ENCODE measurements at regions not wholly inside any gene's neighbourhood (a gene's known extent, or its start where the extent isn't known, plus 50 kb on each side); places are given as distances from the start of the nearest gene placed in this dataset.
"Not testable (repeated sequence)": the region's sequence is repeated elsewhere in the genome, so short reads cannot be mapped to it uniquely, and the experiment has no call there.

DNA sequence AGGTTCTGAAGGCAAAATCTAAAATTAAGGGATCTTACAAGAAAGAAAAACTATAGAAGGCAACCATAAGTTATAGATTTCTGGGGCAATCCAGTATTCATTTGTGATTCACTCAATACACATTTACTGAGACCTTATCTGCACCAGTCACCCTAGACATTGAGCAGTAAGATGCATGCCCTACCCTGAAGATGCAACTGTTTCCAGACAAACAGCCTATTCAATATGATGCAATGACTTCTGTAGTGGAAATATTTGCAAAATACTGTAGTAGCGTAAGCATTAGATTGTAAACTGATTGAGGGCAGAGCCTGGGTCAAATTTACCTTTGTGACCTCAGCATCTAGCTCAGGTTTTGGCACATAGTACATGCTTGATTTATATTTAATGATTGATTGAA is 256.2 kb upstream of the ACTBL2 start:
- no peak overlapping the region for H3K4me3 ChIP-seq (replicated peaks; ENCODE audit: low read depth, low read length)
- no peak for DNase-seq (ENCODE audit: low read depth)
- TF ChIP-seq, protein P1, sequence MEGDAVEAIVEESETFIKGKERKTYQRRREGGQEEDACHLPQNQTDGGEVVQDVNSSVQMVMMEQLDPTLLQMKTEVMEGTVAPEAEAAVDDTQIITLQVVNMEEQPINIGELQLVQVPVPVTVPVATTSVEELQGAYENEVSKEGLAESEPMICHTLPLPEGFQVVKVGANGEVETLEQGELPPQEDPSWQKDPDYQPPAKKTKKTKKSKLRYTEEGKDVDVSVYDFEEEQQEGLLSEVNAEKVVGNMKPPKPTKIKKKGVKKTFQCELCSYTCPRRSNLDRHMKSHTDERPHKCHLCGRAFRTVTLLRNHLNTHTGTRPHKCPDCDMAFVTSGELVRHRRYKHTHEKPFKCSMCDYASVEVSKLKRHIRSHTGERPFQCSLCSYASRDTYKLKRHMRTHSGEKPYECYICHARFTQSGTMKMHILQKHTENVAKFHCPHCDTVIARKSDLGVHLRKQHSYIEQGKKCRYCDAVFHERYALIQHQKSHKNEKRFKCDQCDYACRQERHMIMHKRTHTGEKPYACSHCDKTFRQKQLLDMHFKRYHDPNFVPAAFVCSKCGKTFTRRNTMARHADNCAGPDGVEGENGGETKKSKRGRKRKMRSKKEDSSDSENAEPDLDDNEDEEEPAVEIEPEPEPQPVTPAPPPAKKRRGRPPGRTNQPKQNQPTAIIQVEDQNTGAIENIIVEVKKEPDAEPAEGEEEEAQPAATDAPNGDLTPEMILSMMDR (IDR thresholded peaks at IDR 0.05; ENCODE audit: low read length, missing control alignments): no peak

- no peak for DNase-seq (ENCODE audit: low read depth)
- H3K4me3 ChIP-seq (replicated peaks; ENCODE audit: low read depth, low read length): no peak overlapping the region
- TF ChIP-seq, protein P1 (IDR thresholded peaks at IDR 0.05; ENCODE audit: low read length, missing control alignments): no peak
Measured at GRCh38 chr5:57738301-57738700, 255.7 kb upstream of the ACTBL2 start.

- H3K4me3 ChIP-seq (replicated peaks; ENCODE audit: low read depth, low read length): no peak overlapping the region
- TF ChIP-seq, protein P1 (IDR thresholded peaks at IDR 0.05; ENCODE audit: low read length, missing control alignments): no peak
- no peak for DNase-seq (ENCODE audit: low read depth)
Measured at GRCh38 chr5:57736716-57737115, 254.1 kb upstream of the ACTBL2 start.

GRCh38 chr5:57735279-57736153 is 252.9 kb upstream of the ACTBL2 start:
- DNase-seq (ENCODE audit: low read depth): peak; percentile 82
- not testable (repeated sequence) for H3K4me3 ChIP-seq (replicated peaks; ENCODE audit: low read depth, low read length)

DNA sequence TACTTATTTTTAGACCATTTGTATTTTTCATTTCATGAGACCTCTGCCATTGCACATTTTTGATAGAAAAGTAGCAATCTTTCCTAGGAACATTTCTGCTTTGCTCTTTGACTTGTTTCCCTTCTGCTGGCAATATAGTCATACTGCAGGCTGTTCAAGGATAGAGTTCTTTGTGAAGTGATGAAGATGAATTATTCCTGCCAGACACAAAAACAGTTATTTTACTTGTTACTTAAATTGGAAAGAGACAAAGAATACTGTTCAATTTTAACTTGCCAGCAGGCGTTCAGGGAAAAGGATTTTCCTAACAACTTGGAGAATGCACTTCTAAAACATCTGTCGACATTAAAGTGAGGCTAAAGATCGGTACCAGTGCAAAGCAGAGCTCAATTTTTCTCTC is 251.7 kb upstream of the ACTBL2 start:
- TF ChIP-seq, protein P1 (IDR thresholded peaks at IDR 0.05; ENCODE audit: low read length, missing control alignments): no peak
- DNase-seq (ENCODE audit: low read depth): no peak
- no peak overlapping the region for H3K4me3 ChIP-seq (replicated peaks; ENCODE audit: low read depth, low read length)

DNA sequence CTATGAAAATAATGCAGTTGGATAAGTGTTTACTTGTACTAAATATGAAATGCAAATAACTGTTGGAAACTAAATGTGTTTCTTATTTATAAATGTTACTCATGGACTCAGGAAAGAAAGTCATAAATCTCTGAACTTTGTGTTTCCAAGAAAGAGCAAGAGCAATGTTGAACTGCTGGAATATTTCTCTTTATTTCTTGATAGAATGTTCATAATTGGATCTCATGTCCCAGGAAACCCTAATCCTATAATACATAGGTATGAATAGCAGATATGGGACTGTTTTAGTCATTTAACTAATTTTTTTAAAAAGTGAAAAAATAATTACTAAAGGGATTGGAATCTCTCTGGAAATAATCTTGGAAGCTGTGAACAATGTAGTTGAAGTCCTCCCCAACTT is 245.0 kb upstream of the ACTBL2 start:
- no peak for DNase-seq (ENCODE audit: low read depth)
- H3K4me3 ChIP-seq (replicated peaks; ENCODE audit: low read depth, low read length): no peak overlapping the region
- TF ChIP-seq, protein P1 (IDR thresholded peaks at IDR 0.05; ENCODE audit: low read length, missing control alignments): no peak

GRCh38 chr5:57725658-57726504 is 243.3 kb upstream of the ACTBL2 start:
- H3K4me3 ChIP-seq (replicated peaks; ENCODE audit: low read depth, low read length): no peak overlapping the region

More at GRCh38 chr5:57725658-57726504, 243.3 kb upstream of the ACTBL2 start:
- TF ChIP-seq, protein P1 (IDR thresholded peaks at IDR 0.05; ENCODE audit: low read length, missing control alignments): no peak
- no peak for DNase-seq (ENCODE audit: low read depth)
